ENCODE measurements at regions not wholly inside any gene's neighbourhood (a gene's known extent, or its start where the extent isn't known, plus 50 kb on each side); places are given as distances from the start of the nearest gene placed in this dataset.
"Not testable (repeated sequence)": the region's sequence is repeated elsewhere in the genome, so short reads cannot be mapped to it uniquely, and the experiment has no call there.

DNA sequence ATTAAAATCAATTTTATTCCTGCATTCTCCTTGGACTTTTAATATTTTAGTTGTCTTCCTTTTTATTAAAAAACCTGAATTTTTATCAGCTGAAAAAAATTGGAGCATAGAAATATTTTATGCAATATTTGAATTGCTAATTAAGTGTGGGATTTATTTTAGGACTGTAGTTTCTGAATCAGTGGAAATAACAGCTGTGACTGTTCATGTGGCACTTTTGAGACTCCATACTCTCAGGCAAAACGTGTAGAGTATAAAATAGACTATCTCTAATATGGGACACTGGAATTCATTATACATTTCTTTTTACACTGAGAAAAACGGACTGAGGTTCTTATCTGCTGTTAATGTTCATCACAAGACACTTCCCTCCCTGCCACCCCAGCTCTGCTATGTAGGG lies 558.3 kb upstream of the TPK1 start:
- CTCF ChIA-PET: no interaction called here
- no peak for TF ChIP-seq L3MBTL2 (conservative IDR thresholded peaks at IDR 0.05)
- TF ChIP-seq FOXK2 (IDR thresholded peaks at IDR 0.05): no peak
- TF ChIP-seq LEF1 (IDR thresholded peaks at IDR 0.05; ENCODE audit: borderline replicate concordance): no peak
- TF ChIP-seq NFRKB (IDR thresholded peaks at IDR 0.05): no peak
- TF ChIP-seq SUZ12 (IDR thresholded peaks at IDR 0.05): no peak
- no peak for TF ChIP-seq BHLHE40 (IDR thresholded peaks at IDR 0.05; ENCODE audit: borderline replicate concordance)
- TF ChIP-seq SP1 (IDR thresholded peaks at IDR 0.05): no peak
- TF ChIP-seq TARDBP (IDR thresholded peaks at IDR 0.05): no peak
- no peak for TF ChIP-seq ELF4 (IDR thresholded peaks at IDR 0.05)
- no peak for TF ChIP-seq ZNF384 (IDR thresholded peaks at IDR 0.05)
- TF ChIP-seq FOXA1 (IDR thresholded peaks at IDR 0.05): no peak
- TF ChIP-seq ARNT (IDR thresholded peaks at IDR 0.05): no peak
- TF ChIP-seq CTBP1 (IDR thresholded peaks at IDR 0.05; ENCODE audit: borderline replicate concordance): no peak
- no peak for TF ChIP-seq FOXM1 (IDR thresholded peaks at IDR 0.05; ENCODE audit: borderline replicate concordance)
- TF ChIP-seq, protein P1, sequence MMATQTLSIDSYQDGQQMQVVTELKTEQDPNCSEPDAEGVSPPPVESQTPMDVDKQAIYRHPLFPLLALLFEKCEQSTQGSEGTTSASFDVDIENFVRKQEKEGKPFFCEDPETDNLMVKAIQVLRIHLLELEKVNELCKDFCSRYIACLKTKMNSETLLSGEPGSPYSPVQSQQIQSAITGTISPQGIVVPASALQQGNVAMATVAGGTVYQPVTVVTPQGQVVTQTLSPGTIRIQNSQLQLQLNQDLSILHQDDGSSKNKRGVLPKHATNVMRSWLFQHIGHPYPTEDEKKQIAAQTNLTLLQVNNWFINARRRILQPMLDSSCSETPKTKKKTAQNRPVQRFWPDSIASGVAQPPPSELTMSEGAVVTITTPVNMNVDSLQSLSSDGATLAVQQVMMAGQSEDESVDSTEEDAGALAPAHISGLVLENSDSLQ (IDR thresholded peaks at IDR 0.05): no peak
- POLR2A ChIA-PET: no interaction called here
- DNase-seq (ENCODE audit: extremely low spot score): no peak

DNA sequence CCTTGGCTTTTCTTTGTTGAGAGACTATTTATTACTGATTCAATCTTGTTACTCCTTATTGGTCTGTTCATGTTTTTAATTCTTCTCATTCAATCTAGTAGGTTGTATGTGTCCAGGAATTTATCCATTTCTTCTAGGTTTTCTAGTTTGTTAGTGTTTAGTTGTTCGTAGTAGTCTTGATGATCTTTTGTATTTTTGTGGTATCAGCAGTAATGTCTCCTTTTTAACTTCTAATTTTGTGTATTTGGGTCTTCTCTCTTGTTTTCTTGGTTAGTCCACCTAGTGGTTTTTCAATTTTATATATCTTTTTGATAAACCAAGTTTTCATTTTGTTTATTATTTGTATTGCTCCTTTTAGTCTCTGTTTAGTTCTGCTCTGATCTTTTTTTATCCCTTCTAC lies 546.9 kb upstream of the TPK1 start:
- ChIA-PET POLR2A (no interaction called here), CTCF (no interaction called here)
- DNase-seq (ENCODE audit: extremely low spot score): no peak
- TF ChIP-seq FOXM1 (IDR thresholded peaks at IDR 0.05; ENCODE audit: borderline replicate concordance) (no peak), HDGF (IDR thresholded peaks at IDR 0.05; ENCODE audit: borderline replicate concordance) (no peak), CTBP1 (IDR thresholded peaks at IDR 0.05; ENCODE audit: borderline replicate concordance) (no peak)

DNA sequence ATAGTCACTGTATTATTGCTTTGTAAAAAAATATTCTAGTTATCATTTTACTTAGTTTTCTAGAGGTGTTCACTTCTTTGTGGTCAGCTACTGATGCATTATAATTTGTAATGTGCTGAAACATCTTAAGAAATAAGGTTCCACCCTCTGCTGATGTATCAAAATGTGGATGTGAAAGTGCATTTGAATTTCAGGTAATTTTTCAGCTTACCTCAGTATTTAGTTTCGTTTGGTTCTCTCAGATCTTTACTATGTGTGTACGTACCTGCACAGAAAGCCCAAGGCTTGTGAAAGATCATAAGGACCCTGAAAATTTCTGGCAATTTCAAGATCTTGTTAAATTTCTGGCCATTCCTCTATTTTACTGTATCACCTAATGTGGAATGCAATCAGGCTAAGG lies 542.3 kb upstream of the TPK1 start:
- no peak for DNase-seq (ENCODE audit: extremely low spot score)
- TF ChIP-seq FOXA1 (IDR thresholded peaks at IDR 0.05) (no peak), SUZ12 (IDR thresholded peaks at IDR 0.05) (no peak), LEF1 (IDR thresholded peaks at IDR 0.05; ENCODE audit: borderline replicate concordance) (no peak), CTBP1 (IDR thresholded peaks at IDR 0.05; ENCODE audit: borderline replicate concordance) (no peak), TARDBP (IDR thresholded peaks at IDR 0.05) (no peak)
- TF ChIP-seq, protein P1 (IDR thresholded peaks at IDR 0.05): no peak
- CTCF ChIA-PET: no interaction called here
- POLR2A ChIA-PET: no interaction called here

DNA sequence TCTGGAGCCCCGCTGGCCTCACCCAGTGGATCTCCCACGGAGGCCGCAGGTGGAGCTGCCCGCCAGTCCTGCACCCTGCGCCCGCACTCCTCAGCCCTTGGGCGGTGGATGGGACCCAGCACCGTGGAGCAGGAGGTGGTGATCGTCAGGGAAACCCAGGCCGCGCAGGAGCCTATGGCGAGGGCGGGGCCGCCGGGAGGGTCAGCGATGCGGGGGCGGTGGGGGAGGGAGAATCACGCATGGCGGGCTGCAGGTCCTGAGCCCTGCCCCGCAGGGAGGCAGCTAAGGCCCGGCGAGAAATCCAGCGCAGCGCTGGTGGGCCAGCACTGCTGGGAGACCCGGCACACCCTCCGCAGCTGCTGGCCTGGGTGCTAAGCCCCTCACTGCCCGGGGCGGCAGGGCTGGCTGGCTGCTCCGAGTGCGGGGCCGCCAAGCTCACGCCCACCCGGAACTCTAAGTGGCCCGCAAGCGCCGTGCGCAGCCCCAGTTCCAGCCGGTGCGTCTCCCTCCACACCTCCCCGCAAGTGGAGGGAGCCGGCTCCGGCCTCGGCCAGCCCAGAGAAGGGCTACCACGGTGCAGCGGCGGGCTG lies 524.8 kb upstream of the TPK1 start:
- TF ChIP-seq, protein P1 (IDR thresholded peaks at IDR 0.05): no peak
- TF ChIP-seq FOXK2 (IDR thresholded peaks at IDR 0.05) (no peak), FOXM1 (IDR thresholded peaks at IDR 0.05; ENCODE audit: borderline replicate concordance) (no peak), ZNF384 (IDR thresholded peaks at IDR 0.05) (no peak), SP1 (IDR thresholded peaks at IDR 0.05) (no peak), TARDBP (IDR thresholded peaks at IDR 0.05) (no peak), ARNT (IDR thresholded peaks at IDR 0.05) (no peak), ELF4 (IDR thresholded peaks at IDR 0.05) (no peak), CTBP1 (IDR thresholded peaks at IDR 0.05; ENCODE audit: borderline replicate concordance) (no peak), LEF1 (IDR thresholded peaks at IDR 0.05; ENCODE audit: borderline replicate concordance) (no peak), NFRKB (IDR thresholded peaks at IDR 0.05) (no peak), HDGF (IDR thresholded peaks at IDR 0.05; ENCODE audit: borderline replicate concordance) (no peak)
- DNase-seq (ENCODE audit: extremely low spot score): no peak
- CTCF ChIA-PET: no interaction called here
- POLR2A ChIA-PET: no interaction called here

DNA sequence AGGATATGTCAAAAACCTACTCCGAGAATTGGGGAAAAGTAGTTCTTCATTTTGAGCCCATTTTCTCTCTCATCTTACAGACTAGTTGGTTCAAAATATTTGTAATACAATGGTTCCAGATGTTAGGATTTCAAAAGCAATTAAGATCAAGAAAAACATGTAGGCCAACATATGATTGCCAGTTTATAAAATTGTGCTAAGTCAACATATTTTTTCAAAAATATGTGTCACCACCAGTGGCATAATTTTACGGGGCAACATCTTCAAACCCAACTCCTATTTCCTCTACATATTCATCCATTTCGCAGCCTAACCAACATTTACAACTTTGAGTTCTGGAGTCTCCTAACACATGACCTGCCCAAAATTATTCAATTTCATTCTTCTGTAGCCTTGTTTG lies 514.5 kb upstream of the TPK1 start:
- POLR2A ChIA-PET: no interaction called here
- CTCF ChIA-PET: no interaction called here
- TF ChIP-seq L3MBTL2 (conservative IDR thresholded peaks at IDR 0.05) (no peak), TARDBP (IDR thresholded peaks at IDR 0.05) (no peak), FOXK2 (IDR thresholded peaks at IDR 0.05) (no peak)
- TF ChIP-seq, protein P1 (IDR thresholded peaks at IDR 0.05): no peak
- DNase-seq (ENCODE audit: extremely low spot score): no peak

DNA sequence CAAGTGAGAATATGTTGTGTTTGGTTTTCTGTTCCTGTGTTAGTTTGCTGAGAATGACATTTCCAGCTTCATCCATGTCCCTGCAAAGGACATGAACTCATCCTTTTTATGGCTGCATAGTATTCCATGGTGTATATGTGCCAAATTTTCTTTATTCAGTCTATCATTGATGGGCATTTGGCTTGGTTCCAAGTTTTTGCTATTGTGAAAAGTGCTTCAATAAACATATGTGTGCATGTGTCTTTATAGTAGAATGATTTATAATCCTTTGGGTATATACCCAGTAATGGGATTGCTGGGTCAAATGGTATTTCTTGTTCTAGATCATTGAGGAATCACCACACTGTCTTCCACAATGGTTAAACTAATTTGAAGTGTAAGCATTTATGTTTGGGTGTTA lies 513.6 kb upstream of the TPK1 start:
- DNase-seq (ENCODE audit: extremely low spot score); POLR2A ChIA-PET; CTCF ChIA-PET: not testable (repeated sequence)

DNA sequence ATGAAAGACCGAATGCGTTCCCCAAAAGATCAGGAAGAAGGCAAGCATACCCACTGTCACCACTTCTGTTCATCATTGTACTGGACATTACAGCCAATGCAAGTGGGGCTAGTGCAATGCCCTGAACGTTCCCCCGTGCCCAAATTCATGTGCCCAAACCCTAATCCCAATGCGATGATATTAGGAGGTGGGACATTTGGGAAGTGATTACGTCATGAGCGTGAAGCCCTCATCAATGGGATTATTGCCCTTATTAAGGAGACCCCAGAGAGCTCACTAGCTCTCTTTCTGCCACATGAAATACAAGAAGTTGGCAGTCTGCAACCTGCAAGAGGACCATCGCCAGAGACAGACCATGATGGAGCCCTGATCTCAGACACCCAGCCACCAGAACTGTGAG lies 511.4 kb upstream of the TPK1 start:
- DNase-seq (ENCODE audit: extremely low spot score): no peak
- TF ChIP-seq TARDBP (IDR thresholded peaks at IDR 0.05) (no peak), BHLHE40 (IDR thresholded peaks at IDR 0.05; ENCODE audit: borderline replicate concordance) (no peak), L3MBTL2 (conservative IDR thresholded peaks at IDR 0.05) (no peak), ELF4 (IDR thresholded peaks at IDR 0.05) (no peak), SP1 (IDR thresholded peaks at IDR 0.05) (no peak), NFRKB (IDR thresholded peaks at IDR 0.05) (no peak), LEF1 (IDR thresholded peaks at IDR 0.05; ENCODE audit: borderline replicate concordance) (no peak), FOXK2 (IDR thresholded peaks at IDR 0.05) (no peak), SUZ12 (IDR thresholded peaks at IDR 0.05) (no peak), ZNF384 (IDR thresholded peaks at IDR 0.05) (no peak), CTBP1 (IDR thresholded peaks at IDR 0.05; ENCODE audit: borderline replicate concordance) (no peak), FOXM1 (IDR thresholded peaks at IDR 0.05; ENCODE audit: borderline replicate concordance) (no peak), HDGF (IDR thresholded peaks at IDR 0.05; ENCODE audit: borderline replicate concordance) (no peak), ARNT (IDR thresholded peaks at IDR 0.05) (no peak), FOXA1 (IDR thresholded peaks at IDR 0.05) (no peak)
- TF ChIP-seq, protein P1 (IDR thresholded peaks at IDR 0.05): no peak
- POLR2A ChIA-PET: no interaction called here
- CTCF ChIA-PET: no interaction called here
